ENCODE measurements at regions not wholly inside any gene's neighbourhood (a gene's known extent, or its start where the extent isn't known, plus 50 kb on each side); places are given as distances from the start of the nearest gene placed in this dataset.

GRCh38 chr10:36452851-36453250, 672.5 kb upstream of the ANKRD30A start:
- no peak for TF ChIP-seq CTCF (IDR thresholded peaks at IDR 0.05; ENCODE audit: low read depth, low read length)
- TF ChIP-seq EZH2phosphoT487 (IDR thresholded peaks at IDR 0.05; ENCODE audit: low read depth): no peak

Measured in OCI-LY3 (cell line).